ENCODE measurements at regions not wholly inside any gene's neighbourhood (a gene's known extent, or its start where the extent isn't known, plus 50 kb on each side); places are given as distances from the start of the nearest gene placed in this dataset.
"Not testable (repeated sequence)": the region's sequence is repeated elsewhere in the genome, so short reads cannot be mapped to it uniquely, and the experiment has no call there.

- no peaks in the 10 kb centered on the region for H3K4me1 Mint-ChIP-seq
- no peaks in the 10 kb centered on the region for H3K36me3 Mint-ChIP-seq
- no peak overlapping the region for H3K27ac Mint-ChIP-seq
- H3K4me3 Mint-ChIP-seq: no peak overlapping the region
- peaks cover 3% of the 10 kb centered on the region for H3K9me3 Mint-ChIP-seq
- no peak for ATAC-seq
- no peaks in the 10 kb centered on the region for H3K27me3 Mint-ChIP-seq
Observed at GRCh38 chr9:88258024-88258423, 119.7 kb upstream of the SPATA31C2 start.

GRCh38 chr9:88256216-88256615 lies 117.9 kb upstream of the SPATA31C2 start:
- no peak overlapping the region for H3K27ac Mint-ChIP-seq
- H3K4me1 Mint-ChIP-seq: no peaks in the 10 kb centered on the region
- peaks cover 11% of the 10 kb centered on the region for H3K9me3 Mint-ChIP-seq

DNA sequence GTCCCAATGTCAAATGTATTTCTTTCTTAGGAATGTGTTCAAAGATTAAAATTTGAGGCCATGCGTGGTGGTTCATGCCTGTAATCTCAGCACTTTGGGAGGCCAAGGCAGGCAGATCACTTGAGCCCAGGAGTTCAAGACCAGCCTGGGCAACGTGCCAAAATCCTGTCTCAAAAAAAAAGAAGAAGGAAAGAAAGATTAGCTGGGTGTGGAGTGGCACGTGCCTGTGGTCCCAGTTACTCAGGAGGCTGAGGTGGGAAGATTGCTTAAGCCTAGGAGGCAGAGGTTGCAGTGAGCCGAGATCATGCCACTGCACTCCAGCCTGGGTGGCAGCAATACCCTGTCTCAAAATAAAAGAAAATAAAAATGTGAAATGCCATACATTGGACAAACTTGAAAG lies 117.5 kb upstream of the SPATA31C2 start:
- H3K9me3 Mint-ChIP-seq: peaks cover 15% of the 10 kb centered on the region
- not testable (repeated sequence) for H3K27me3 Mint-ChIP-seq, H3K27ac Mint-ChIP-seq, H3K4me1 Mint-ChIP-seq, ATAC-seq, H3K4me3 Mint-ChIP-seq, H3K36me3 Mint-ChIP-seq

More at GRCh38 chr9:88256216-88256615, 117.9 kb upstream of the SPATA31C2 start:
- no peak for ATAC-seq
- Mint-ChIP-seq H3K36me3 (no peaks in the 10 kb centered on the region), H3K27me3 (no peaks in the 10 kb centered on the region), H3K4me3 (no peak overlapping the region)

DNA sequence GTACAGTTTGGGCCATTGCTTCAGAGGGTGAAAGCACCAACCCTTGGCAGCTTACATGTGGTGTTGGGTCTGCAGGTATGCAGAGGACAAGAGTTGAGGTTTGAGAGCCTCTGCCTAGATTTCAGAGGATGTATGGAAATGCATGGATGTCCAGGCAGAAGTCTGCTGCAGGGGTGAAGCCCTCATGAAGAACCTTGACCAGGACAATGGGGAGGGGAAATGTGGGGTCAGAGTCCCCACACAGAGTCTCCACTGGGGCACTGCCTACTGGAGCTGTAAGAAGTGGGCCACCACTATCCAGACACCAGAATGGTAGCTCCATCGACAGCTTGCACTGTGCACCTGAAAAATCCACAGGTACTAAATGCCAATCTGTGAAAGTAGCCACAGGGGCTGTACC lies 113.6 kb upstream of the SPATA31C2 start:
- H3K4me1 Mint-ChIP-seq: no peaks in the 10 kb centered on the region
- no peak for ATAC-seq
- H3K27ac Mint-ChIP-seq: no peak overlapping the region
- no peaks in the 10 kb centered on the region for H3K27me3 Mint-ChIP-seq
- no peak overlapping the region for H3K4me3 Mint-ChIP-seq
- no peaks in the 10 kb centered on the region for H3K36me3 Mint-ChIP-seq
- peaks cover 23% of the 10 kb centered on the region for H3K9me3 Mint-ChIP-seq

GRCh38 chr9:88243736-88244135 lies 105.5 kb upstream of the SPATA31C2 start:
- H3K36me3 Mint-ChIP-seq: no peaks in the 10 kb centered on the region
- H3K4me1 Mint-ChIP-seq: no peaks in the 10 kb centered on the region
- peaks cover 3% of the 10 kb centered on the region for H3K9me3 Mint-ChIP-seq
- no peak overlapping the region for H3K27ac Mint-ChIP-seq
- H3K27me3 Mint-ChIP-seq: no peaks in the 10 kb centered on the region
- H3K4me3 Mint-ChIP-seq: no peak overlapping the region
- ATAC-seq: no peak

GRCh38 chr9:88242879-88243278 lies 104.6 kb upstream of the SPATA31C2 start:
- peaks cover 3% of the 10 kb centered on the region for H3K9me3 Mint-ChIP-seq
- no peaks in the 10 kb centered on the region for H3K36me3 Mint-ChIP-seq
- H3K27me3 Mint-ChIP-seq: no peaks in the 10 kb centered on the region
- no peak overlapping the region for H3K4me3 Mint-ChIP-seq
- H3K27ac Mint-ChIP-seq: no peak overlapping the region
- no peak for ATAC-seq
- H3K4me1 Mint-ChIP-seq: no peaks in the 10 kb centered on the region

DNA sequence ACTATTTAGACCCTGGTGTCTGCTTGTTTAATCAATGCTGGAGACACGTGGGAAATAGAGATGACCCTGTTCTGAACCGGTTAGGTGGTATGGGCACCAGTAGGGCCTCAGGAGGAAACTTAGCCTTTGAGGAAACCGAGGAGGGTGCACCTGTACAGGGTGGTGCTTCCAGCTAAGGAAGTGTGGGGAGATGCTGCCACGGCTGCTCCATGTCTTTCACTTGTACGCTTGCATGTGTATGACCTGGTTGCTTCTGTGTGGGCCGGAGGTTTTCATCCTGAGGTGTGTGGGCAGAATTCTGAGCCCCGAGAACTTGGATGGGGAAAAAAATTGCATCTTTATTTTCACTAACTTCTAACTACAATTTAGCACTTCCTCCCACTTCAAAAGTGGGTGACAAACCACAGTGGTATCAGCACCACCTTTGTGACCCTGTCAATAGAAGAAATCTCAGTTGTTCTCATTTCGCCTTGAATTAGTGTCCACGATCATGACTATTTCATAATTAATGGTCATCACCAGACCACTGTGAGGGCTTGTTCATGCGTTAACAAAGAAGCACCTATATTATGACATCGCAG lies 99.8 kb upstream of the SPATA31C2 start:
- Mint-ChIP-seq H3K4me3 (no peak overlapping the region), H3K27me3 (no peaks in the 10 kb centered on the region), H3K4me1 (no peaks in the 10 kb centered on the region), H3K9me3 (peaks cover 3% of the 10 kb centered on the region), H3K27ac (no peak overlapping the region), H3K36me3 (no peaks in the 10 kb centered on the region)
- peak; percentile 43 for ATAC-seq

DNA sequence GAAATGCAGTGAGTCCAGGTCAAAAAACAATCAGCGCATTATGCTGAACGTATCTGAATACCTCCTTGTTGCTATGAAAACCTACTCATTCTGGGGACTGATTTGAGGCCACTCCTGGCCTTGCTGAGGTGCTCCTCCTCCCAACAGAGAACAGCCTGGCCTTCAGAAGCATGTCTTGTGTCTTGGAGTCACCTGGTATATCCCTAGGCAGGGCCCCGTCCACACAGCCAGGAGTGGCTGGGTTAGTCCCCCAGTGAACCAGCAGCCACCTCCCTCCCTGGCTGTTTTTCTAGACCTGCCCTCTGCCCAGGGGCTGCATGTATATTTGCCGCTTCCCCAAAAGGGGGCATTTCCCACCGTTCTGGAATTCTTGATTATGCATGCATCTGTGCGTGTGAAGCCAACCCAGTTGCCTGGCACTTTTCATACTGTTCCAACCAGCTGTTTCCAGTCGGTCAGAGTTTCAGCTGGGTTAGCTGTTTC lies 99.2 kb upstream of the SPATA31C2 start:
- peak; percentile 35 for ATAC-seq
- Mint-ChIP-seq H3K27ac (no peak overlapping the region), H3K4me3 (no peak overlapping the region), H3K27me3 (no peaks in the 10 kb centered on the region), H3K9me3 (peaks cover 3% of the 10 kb centered on the region), H3K4me1 (no peaks in the 10 kb centered on the region), H3K36me3 (no peaks in the 10 kb centered on the region)

DNA sequence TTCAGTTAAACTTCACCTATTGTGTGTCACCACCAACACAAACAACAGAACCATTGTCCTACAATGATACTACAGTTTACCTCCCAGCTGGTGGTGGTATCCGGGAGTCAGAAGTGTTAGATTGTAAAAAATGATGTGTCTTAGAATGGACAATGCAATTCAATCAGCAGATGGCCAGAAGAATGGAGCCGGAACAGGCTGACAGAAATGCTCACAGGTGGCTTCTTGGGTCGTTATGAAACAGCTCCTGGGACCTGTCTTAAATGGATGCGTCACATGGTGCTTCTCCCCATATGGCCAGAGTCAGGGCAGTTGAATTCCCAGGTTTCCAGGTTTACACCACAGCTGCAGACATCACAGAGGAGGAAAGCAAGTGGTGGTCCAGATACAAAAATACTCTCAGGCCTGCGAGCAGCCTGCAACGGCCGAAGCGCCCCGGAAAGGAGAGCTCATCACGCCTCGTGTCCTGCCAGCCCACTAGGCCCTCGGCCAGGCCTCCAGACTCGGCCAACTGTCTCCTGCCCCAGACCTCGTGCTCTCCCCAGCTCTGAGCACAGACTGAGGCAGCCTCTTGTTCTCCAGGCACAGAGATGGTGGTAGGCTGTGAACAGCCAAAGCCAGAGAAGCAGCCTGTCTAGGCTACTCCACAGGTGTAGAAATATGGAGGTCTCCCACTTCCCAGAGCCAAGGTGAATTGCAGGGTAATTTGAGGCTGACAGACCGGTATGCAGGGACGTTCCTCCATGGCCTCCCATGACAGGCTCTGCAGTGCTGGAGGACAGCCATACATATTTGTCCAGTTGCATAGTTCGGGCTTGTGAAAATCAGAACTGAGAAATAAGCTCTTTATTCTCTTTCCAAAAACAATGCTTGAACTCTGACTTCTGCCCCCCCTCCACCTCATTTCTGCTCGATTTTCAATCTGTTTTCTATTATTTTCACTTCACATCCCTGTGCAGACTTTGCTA lies 98.5 kb upstream of the SPATA31C2 start:
- Mint-ChIP-seq H3K36me3 (no peaks in the 10 kb centered on the region), H3K4me1 (no peaks in the 10 kb centered on the region), H3K27me3 (no peaks in the 10 kb centered on the region), H3K4me3 (no peak overlapping the region), H3K9me3 (peaks cover 7% of the 10 kb centered on the region), H3K27ac (no peak overlapping the region)
- peak; percentile 39 for ATAC-seq

GRCh38 chr9:88235615-88236014 lies 97.3 kb upstream of the SPATA31C2 start:
- no peak overlapping the region for H3K4me3 Mint-ChIP-seq
- H3K9me3 Mint-ChIP-seq: peaks cover 4% of the 10 kb centered on the region
- no peaks in the 10 kb centered on the region for H3K27me3 Mint-ChIP-seq
- no peaks in the 10 kb centered on the region for H3K36me3 Mint-ChIP-seq
- no peak overlapping the region for H3K27ac Mint-ChIP-seq
- ATAC-seq: no peak
- H3K4me1 Mint-ChIP-seq: no peaks in the 10 kb centered on the region

DNA sequence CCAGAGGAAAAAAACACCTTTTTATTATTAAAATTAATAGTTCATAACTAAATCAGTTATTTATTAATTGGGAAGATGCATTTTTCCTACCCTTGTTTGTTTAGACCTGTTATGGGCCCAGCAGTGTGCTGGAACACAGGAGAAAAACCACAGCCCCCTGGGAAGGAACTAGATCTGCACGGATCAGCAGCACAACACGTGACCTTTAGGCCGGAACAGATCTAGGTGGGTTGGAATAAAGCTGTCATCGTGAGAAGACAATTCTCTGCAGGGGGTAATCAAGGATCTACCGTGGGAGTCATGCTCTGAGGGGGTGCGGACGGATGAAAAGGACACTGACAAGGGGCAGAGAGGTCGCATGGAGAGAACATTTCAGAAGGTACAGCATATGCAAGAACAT lies 95.8 kb upstream of the SPATA31C2 start:
- Mint-ChIP-seq H3K4me3 (no peak overlapping the region), H3K27me3 (no peaks in the 10 kb centered on the region), H3K36me3 (no peaks in the 10 kb centered on the region), H3K27ac (no peak overlapping the region), H3K9me3 (peaks cover 7% of the 10 kb centered on the region), H3K4me1 (no peaks in the 10 kb centered on the region)
- ATAC-seq: no peak

DNA sequence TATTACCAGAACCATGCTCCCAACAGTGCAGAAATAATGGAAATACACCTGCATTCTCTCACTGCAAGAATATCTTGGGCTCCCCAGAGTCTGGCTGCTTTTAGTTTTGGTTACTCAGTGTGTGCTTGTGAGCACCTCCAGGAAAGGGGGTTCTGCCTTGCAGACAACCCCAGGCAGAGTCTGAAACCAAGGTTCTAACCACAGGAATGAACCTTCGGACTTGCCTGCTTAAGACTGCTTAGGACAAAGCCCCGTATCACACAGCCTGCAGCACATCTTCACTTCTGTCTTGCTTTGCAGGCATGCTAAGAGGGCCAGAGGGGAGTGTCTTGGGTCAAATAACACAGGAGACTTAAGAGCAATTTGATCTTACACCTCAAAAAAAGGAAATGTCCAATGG lies 94.8 kb upstream of the SPATA31C2 start:
- ATAC-seq: no peak
- Mint-ChIP-seq H3K4me3 (no peak overlapping the region), H3K4me1 (no peaks in the 10 kb centered on the region), H3K9me3 (peaks cover 7% of the 10 kb centered on the region), H3K27me3 (no peaks in the 10 kb centered on the region), H3K36me3 (no peaks in the 10 kb centered on the region), H3K27ac (no peak overlapping the region)

- H3K4me3 Mint-ChIP-seq: no peak overlapping the region
- H3K27ac Mint-ChIP-seq: no peak overlapping the region
- H3K4me1 Mint-ChIP-seq: no peaks in the 10 kb centered on the region
- H3K27me3 Mint-ChIP-seq: no peaks in the 10 kb centered on the region
- H3K9me3 Mint-ChIP-seq: peaks cover 7% of the 10 kb centered on the region
- no peak for ATAC-seq
- H3K36me3 Mint-ChIP-seq: no peaks in the 10 kb centered on the region
Observed at GRCh38 chr9:88230612-88231011, 92.3 kb upstream of the SPATA31C2 start.

GRCh38 chr9:88229434-88229833 lies 91.2 kb upstream of the SPATA31C2 start:
- Mint-ChIP-seq H3K4me1 (no peaks in the 10 kb centered on the region), H3K36me3 (no peaks in the 10 kb centered on the region), H3K27ac (no peak overlapping the region), H3K27me3 (no peaks in the 10 kb centered on the region), H3K4me3 (no peak overlapping the region), H3K9me3 (peaks cover 7% of the 10 kb centered on the region)
- no peak for ATAC-seq

DNA sequence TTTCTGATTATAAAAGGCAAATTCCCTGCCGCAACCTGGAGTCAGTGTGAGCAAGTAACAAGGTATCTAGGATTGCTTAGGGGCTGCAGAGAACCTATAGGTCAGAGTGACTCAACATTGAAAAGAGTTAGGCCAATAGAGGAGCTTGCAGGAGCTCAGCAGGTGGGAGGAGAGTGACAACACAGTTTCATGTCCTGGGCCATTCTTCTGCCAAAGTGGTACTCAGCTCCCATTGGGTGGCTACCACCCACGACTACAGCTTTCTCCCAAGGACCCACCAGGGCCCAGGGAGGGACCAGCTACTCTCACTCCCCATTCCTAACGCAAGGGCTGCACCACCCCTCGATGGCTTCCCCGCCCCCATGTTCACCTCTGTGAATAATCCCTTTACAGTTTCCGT lies 86.7 kb upstream of the SPATA31C2 start:
- H3K36me3 Mint-ChIP-seq: no peaks in the 10 kb centered on the region
- H3K4me1 Mint-ChIP-seq: no peaks in the 10 kb centered on the region
- no peak for ATAC-seq
- no peak overlapping the region for H3K4me3 Mint-ChIP-seq
- H3K9me3 Mint-ChIP-seq: peaks cover 3% of the 10 kb centered on the region
- peaks cover 12% of the 10 kb centered on the region for H3K27me3 Mint-ChIP-seq
- H3K27ac Mint-ChIP-seq: no peak overlapping the region

- H3K27me3 Mint-ChIP-seq: peaks cover 12% of the 10 kb centered on the region
- no peaks in the 10 kb centered on the region for H3K9me3 Mint-ChIP-seq
- ATAC-seq: no peak
- H3K4me3 Mint-ChIP-seq: no peak overlapping the region
- no peaks in the 10 kb centered on the region for H3K4me1 Mint-ChIP-seq
- no peak overlapping the region for H3K27ac Mint-ChIP-seq
- H3K36me3 Mint-ChIP-seq: no peaks in the 10 kb centered on the region
Observed at GRCh38 chr9:88221105-88221504, 82.8 kb upstream of the SPATA31C2 start.
